Activated CD8-positive, alpha-beta T cell treated with anti-CD3 and anti-CD28 coated beads, Interleukin-2, amount 10 ng/mL, durations not matched to agents 7 days and 5 days (primary cell): ENCODE measurements at regions not wholly inside any gene's neighbourhood (a gene's known extent, or its start where the extent isn't known, plus 50 kb on each side); places are given as distances from the start of the nearest gene placed in this dataset.
"Not testable (repeated sequence)": the region's sequence is repeated elsewhere in the genome, so short reads cannot be mapped to it uniquely, and the experiment has no call there.

Source experiments
- ATAC-seq: fragments of 150-1000 bp; cut with Tn5 transposase; one replicate; pipeline ENCODE4 v1.10.0; 2021; ENCODE audit warnings: moderate library complexity
- CTCF ChIA-PET: fragments of 350-600 bp; sonication (Branson Sonifier 250); formaldehyde crosslinking; loops from one replicate; lab custom pipeline; 2021; ENCODE audit warnings: antibody characterized with exemption; lab: Charles Lee
- POLR2A ChIA-PET: fragments of 350-600 bp; sonication (Branson Sonifier 250); formaldehyde crosslinking; loops from one replicate; lab custom pipeline; 2021; ENCODE audit warnings: antibody characterized with exemption; lab: Charles Lee
- DNase-seq: peaks from one replicate; pipeline ENCODE4 v3.0.0-alpha.2; 2020
- H3K27ac Mint-ChIP-seq: one replicate; pipeline ENCODE4 v1.8.0; 2021; ENCODE audit warnings: mild to moderate bottlenecking, mixed read lengths
- H3K27me3 Mint-ChIP-seq: one replicate; pipeline ENCODE4 v1.8.0; 2021; ENCODE audit warnings: low read depth, mixed read lengths
- H3K36me3 Mint-ChIP-seq: one replicate; pipeline ENCODE4 v1.8.0; 2021; ENCODE audit warnings: low read depth, mixed read lengths
- H3K4me1 Mint-ChIP-seq: one replicate; pipeline ENCODE4 v1.8.0; 2021; ENCODE audit warnings: low read depth, mixed read lengths
- H3K4me3 Mint-ChIP-seq: one replicate; pipeline ENCODE4 v1.8.0; 2021; ENCODE audit warnings: mild to moderate bottlenecking, mixed read lengths
- H3K9me3 Mint-ChIP-seq: one replicate; pipeline ENCODE4 v1.8.0; 2022; ENCODE audit warnings: mixed read lengths; ENCODE audit not compliant: insufficient read depth

DNA sequence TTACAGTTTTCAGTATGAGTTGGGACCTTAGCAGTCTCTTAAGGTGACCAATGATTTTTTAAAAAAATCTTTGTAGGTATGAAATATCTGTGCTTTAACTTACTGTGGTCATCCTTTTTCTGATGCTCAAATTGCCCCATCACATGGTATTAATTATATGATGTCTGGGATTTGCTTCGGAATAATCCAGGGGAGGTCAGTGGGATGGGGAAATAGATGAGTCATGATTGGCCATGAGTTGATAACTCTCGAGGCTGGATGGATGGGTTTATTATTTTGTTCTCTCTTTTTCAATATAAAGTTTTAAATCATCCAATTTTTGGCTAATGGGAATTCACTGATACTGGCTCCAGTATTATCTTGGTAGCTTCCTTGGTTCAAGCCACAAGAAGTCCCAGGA is 370.3 kb upstream of the TPM1 start:
- no peak for ATAC-seq
- Mint-ChIP-seq H3K4me1 (no peaks in the 10 kb centered on the region), H3K9me3 (no peaks in the 10 kb centered on the region), H3K27me3 (no peaks in the 10 kb centered on the region), H3K4me3 (no peak overlapping the region), H3K36me3 (no peaks in the 10 kb centered on the region), H3K27ac (no peak overlapping the region)
- DNase-seq = no peak
- CTCF ChIA-PET = interaction anchor here (1.1 kb wide), 1 partner anchor 11 kb away, joined by 3 read pairs; no protein-coding TSS in a partner anchor
- POLR2A ChIA-PET = no interaction called here

DNA sequence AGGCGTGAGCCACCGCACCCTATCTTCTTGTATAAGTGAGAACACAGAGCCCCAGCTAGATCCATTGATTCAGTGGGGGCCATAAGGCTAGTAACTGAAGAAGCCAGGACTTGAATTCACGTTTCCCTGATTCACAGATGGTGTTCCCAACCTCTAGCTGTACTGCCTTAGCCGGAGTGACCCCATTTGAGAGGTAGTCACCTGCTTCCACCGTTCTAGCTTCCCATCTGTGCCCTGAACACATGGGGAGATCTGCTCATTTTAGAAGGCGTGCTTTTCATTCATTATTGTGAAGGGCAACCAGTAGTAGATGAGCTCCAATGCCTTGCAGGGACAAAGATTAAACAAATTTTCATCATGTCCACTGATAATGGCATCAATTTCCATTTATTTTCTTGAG is 365.7 kb upstream of the TPM1 start:
- POLR2A ChIA-PET = no interaction called here
- Mint-ChIP-seq H3K4me3 (no peak overlapping the region), H3K36me3 (no peaks in the 10 kb centered on the region), H3K9me3 (no peaks in the 10 kb centered on the region), H3K4me1 (no peaks in the 10 kb centered on the region), H3K27me3 (peaks cover 4% of the 10 kb centered on the region), H3K27ac (no peak overlapping the region)
- ATAC-seq (no peak), DNase-seq (no peak)
- CTCF ChIA-PET = no interaction called here

DNA sequence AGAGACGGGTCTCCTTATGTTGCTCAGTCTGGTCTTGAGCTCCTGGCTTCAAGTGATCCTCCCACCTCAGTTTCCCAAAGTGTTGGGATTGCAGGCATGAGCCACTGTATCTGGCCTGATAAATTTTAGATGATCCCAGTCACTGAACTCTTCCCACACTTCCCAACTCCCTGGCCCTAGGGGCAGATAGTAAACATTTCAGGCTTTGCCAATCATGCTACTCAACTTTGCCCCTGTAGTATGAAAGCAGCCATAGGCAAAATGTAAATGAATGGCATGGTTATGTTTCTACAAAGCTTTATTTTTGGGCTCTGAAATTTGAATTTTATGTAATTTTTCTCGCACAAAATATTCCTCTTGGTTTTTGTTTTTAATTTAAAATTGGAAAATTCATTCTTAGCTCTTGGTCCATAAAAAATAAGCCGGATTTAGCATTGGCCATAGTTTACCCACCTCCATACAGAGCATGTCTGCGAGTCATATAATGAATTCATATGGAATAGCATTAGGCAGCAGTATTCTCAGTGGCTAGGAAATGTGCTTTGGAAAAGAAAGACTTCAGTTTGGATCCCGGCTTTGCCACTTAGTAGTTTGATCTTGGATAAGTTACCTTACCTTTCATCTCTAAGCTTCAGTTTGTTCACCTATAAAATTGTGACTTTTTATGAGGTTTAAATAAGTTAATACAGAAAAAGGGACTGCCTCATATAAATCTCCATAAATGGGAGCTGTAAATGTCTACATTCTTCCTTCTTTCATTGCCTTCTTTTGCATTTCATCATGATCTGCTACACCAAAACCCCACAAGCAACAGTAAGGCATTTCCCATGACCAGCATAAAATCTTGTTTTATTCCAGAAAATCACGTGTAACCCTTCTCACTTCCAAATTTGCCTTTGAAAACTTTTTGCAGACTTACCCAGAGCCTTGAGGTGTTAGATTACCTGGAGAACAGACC is 360.3 kb upstream of the TPM1 start:
- ATAC-seq (no peak), DNase-seq (no peak)
- ChIA-PET POLR2A (no interaction called here), CTCF (no interaction called here)
- no peaks in the 10 kb centered on the region for H3K4me1 Mint-ChIP-seq
- H3K27ac Mint-ChIP-seq = no peak overlapping the region
- H3K36me3 Mint-ChIP-seq = no peaks in the 10 kb centered on the region
- H3K27me3 Mint-ChIP-seq = peaks cover 4% of the 10 kb centered on the region
- no peak overlapping the region for H3K4me3 Mint-ChIP-seq
- H3K9me3 Mint-ChIP-seq = no peaks in the 10 kb centered on the region

DNA sequence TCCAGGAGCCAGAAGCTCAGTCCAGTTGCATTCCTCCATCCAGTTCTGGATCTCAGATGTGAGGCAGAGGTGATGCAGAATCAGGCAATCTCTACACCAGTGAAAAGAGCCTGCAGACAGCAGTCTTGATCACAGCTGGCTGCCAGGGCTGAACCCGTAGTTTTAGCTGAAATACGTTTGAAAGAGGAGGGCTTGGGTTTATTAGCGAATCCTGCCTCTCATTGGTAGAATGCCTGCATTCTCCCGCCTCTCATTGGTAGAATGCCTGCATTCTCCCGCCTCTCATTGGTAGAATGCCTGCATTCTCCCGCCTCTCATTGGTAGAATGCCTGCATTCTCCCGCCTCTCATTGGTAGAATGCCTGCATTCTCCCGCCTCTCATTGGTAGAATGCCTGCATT is 359.4 kb upstream of the TPM1 start:
- H3K27ac Mint-ChIP-seq, H3K4me1 Mint-ChIP-seq, H3K27me3 Mint-ChIP-seq, H3K9me3 Mint-ChIP-seq, DNase-seq, H3K36me3 Mint-ChIP-seq, POLR2A ChIA-PET, ATAC-seq, H3K4me3 Mint-ChIP-seq: not testable (repeated sequence)
- CTCF ChIA-PET = interaction anchor here (1.0 kb wide), 1 partner anchor 11 kb away, joined by 3 read pairs; no protein-coding TSS in a partner anchor

DNA sequence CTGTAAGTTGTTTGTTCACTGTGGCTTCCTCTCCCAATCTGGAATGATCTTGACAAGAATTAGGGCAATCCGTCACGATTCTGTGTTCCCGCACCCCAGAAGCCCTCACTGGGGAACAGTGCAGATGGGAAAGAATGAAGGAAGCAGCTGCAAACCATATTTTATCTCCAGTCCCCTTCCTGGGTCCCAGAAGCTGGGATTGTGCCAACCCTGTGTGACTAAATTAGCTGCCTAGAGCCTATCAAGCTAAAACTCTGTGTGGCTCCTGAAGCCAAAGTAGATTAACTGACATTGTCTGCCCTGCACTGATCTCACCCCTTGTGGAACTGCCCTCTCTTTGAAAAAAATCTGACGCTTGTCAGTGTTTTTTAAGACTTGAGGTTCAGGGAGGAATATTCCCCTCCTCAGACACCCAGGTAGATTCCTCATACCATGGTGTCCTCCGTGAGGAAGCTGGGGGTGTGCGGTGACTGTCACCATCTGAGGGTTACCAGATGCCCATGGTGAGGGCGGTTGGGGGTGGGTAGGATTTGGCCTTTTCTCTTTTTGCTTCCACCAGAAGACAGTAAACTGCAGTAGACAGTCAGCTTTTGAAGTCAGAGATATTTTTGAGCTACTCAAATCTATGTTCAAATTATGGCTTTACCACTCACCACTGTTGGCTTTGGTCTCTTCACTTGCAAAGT is 358.3 kb upstream of the TPM1 start:
- Mint-ChIP-seq H3K36me3 (no peaks in the 10 kb centered on the region), H3K27me3 (peaks cover 7% of the 10 kb centered on the region), H3K4me1 (no peaks in the 10 kb centered on the region), H3K27ac (no peak overlapping the region), H3K4me3 (no peak overlapping the region), H3K9me3 (no peaks in the 10 kb centered on the region)
- ChIA-PET POLR2A (no interaction called here), CTCF (interaction anchor here (1.0 kb wide), 1 partner anchor 12 kb away, joined by 3 read pairs; no protein-coding TSS in a partner anchor)
- no peak for ATAC-seq
- DNase-seq = no peak

DNA sequence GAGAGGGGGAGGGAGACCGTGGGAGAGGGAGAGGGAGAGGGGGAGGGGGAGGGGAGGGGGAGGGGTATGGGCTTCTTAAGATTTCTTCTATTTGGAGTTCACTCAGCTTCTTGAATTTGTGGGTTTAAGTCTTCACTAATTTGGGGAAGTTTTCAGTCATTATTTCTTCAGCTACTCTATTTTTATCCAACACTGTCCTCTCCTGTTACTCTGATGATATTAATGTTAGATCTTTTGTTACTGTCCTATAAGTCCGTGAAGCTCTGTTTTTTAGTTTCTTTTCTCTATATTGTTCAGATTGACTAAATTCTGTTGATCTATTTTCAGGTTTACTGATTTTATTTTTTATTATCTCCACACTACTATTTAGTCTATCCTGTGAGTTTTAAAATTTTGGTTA is 351.5 kb upstream of the TPM1 start:
- no peak overlapping the region for H3K27ac Mint-ChIP-seq
- no peak overlapping the region for H3K4me3 Mint-ChIP-seq
- H3K4me1 Mint-ChIP-seq = no peaks in the 10 kb centered on the region
- no peaks in the 10 kb centered on the region for H3K9me3 Mint-ChIP-seq
- POLR2A ChIA-PET = no interaction called here
- CTCF ChIA-PET = no interaction called here
- peaks cover 4% of the 10 kb centered on the region for H3K27me3 Mint-ChIP-seq
- DNase-seq (no peak), ATAC-seq (no peak)
- H3K36me3 Mint-ChIP-seq = no peaks in the 10 kb centered on the region

DNA sequence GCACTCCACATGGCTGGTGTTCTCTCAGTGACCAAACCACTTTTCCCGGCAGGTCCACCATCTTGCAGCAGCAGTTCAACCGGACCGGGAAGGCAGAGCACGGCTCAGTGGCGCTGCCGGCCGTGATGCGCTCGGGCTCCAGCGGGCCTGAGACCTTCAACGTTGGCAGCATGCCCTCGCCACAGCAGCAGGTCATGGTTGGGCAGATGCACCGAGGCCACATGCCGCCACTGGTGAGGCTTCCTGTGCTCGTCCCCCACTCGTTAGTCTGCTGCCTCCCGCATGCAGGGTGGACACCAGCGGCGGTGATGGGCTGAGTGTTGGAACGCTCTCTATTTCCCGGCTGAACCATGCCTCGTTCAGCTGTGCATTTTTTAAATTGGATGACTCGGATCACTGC is 344.9 kb upstream of the TPM1 start:
- H3K27ac Mint-ChIP-seq = no peak overlapping the region
- DNase-seq (no peak), ATAC-seq (no peak)
- no peaks in the 10 kb centered on the region for H3K9me3 Mint-ChIP-seq
- H3K4me3 Mint-ChIP-seq = no peak overlapping the region
- no peaks in the 10 kb centered on the region for H3K27me3 Mint-ChIP-seq
- ChIA-PET POLR2A (no interaction called here), CTCF (no interaction called here)
- no peaks in the 10 kb centered on the region for H3K4me1 Mint-ChIP-seq
- no peaks in the 10 kb centered on the region for H3K36me3 Mint-ChIP-seq

DNA sequence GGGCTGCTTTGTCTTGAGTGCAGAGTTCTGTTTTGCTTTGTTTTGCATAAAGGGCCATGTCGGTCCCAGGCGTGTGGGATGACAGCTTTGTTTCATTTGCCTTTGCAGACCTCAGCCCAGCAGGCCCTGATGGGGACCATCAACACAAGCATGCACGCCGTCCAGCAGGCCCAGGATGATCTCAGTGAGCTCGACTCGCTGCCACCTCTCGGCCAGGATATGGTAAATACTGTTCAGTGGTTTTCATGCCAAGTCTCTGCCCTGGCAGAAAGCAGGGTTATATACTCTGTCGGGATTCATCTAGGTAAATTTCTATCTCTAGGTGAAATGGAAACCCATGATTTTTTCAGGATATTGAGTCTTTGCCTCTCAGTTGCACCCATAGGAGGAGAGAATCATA is 343.9 kb upstream of the TPM1 start:
- no peaks in the 10 kb centered on the region for H3K27me3 Mint-ChIP-seq
- H3K36me3 Mint-ChIP-seq = no peaks in the 10 kb centered on the region
- CTCF ChIA-PET = no interaction called here
- no peaks in the 10 kb centered on the region for H3K4me1 Mint-ChIP-seq
- DNase-seq (no peak), ATAC-seq (no peak)
- POLR2A ChIA-PET = no interaction called here
- H3K27ac Mint-ChIP-seq = no peak overlapping the region
- no peak overlapping the region for H3K4me3 Mint-ChIP-seq
- no peaks in the 10 kb centered on the region for H3K9me3 Mint-ChIP-seq

DNA sequence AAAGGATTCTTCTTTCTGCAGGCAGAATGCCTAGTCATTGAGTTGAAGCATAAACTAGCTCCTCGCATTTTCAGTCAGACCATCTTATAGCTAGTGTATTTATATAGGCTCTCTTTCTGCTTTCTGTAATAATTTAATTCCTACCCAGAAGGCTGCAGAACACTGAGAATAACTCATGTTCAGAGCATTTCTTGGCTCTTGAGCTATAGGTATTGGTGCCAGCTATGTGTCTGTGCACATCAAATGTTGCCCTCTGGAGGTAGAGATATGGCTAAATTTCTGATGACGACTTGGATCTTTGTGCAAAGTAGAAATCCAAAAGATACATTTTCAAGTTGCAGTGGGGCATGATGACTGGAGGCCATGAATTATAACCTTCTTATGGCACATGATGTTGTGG is 336.2 kb upstream of the TPM1 start:
- Mint-ChIP-seq H3K4me1 (no peaks in the 10 kb centered on the region), H3K27me3 (no peaks in the 10 kb centered on the region), H3K4me3 (no peak overlapping the region), H3K36me3 (no peaks in the 10 kb centered on the region), H3K9me3 (no peaks in the 10 kb centered on the region), H3K27ac (no peak overlapping the region)
- POLR2A ChIA-PET = interaction anchor here (0.9 kb wide), 1 partner anchor 32 kb away, joined by 3 read pairs; no protein-coding TSS in a partner anchor
- CTCF ChIA-PET = interaction anchor here (1.6 kb wide), 1 partner anchor 36 kb away, joined by 10 read pairs; no protein-coding TSS in a partner anchor
- no peak for DNase-seq
- no peak for ATAC-seq

DNA sequence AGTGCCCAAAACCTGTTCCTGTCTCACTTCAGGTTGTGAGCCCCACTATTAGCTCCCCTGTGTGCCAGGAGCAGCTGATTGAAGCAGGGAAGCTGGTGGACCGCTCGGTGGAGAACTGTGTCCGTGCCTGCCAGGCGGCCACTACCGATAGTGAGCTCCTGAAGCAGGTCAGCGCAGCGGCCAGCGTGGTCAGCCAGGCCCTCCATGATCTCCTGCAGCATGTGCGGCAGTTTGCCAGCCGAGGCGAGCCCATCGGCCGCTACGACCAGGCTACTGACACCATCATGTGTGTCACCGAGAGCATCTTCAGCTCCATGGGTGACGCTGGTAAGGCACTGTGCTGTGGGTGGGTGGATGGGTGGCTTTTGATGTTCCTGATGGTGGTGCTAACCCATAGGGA is 334.1 kb upstream of the TPM1 start:
- Mint-ChIP-seq H3K4me3 (no peak overlapping the region), H3K36me3 (no peaks in the 10 kb centered on the region), H3K27ac (no peak overlapping the region), H3K27me3 (no peaks in the 10 kb centered on the region), H3K4me1 (no peaks in the 10 kb centered on the region), H3K9me3 (no peaks in the 10 kb centered on the region)
- DNase-seq (no peak), ATAC-seq (no peak)
- ChIA-PET CTCF (no interaction called here), POLR2A (no interaction called here)

DNA sequence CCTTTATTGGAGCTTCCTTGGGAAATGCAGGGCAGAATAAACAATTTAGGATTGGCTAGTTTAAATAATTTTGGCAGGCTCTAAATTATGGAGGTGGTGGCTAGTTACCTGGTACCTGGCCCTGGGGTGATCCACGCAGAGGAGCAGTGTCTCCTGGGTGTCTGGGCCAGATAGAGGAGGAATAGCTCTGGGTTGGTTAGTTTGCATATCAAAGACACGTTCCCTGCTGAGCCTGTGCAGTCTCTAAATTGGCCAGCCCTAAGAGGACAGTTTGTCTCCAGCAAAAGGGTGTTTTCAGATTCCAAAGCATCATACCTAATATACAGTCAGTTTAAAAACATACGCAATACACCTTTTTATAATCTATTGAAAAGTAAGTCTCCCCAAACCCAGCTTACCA is 333.3 kb upstream of the TPM1 start:
- no peaks in the 10 kb centered on the region for H3K27me3 Mint-ChIP-seq
- no peak for ATAC-seq
- no peak overlapping the region for H3K4me3 Mint-ChIP-seq
- CTCF ChIA-PET = no interaction called here
- H3K27ac Mint-ChIP-seq = no peak overlapping the region
- DNase-seq = no peak
- H3K9me3 Mint-ChIP-seq = no peaks in the 10 kb centered on the region
- no peaks in the 10 kb centered on the region for H3K36me3 Mint-ChIP-seq
- POLR2A ChIA-PET = no interaction called here
- no peaks in the 10 kb centered on the region for H3K4me1 Mint-ChIP-seq
